AG09309 (cell line): ENCODE measurements at regions not wholly inside any gene's neighbourhood (a gene's known extent, or its start where the extent isn't known, plus 50 kb on each side); places are given as distances from the start of the nearest gene placed in this dataset.

ENCODE experiments used
- DNase-seq: peaks from one replicate; pipeline ENCODE4 v3.0.0-alpha.2; 2010; ENCODE audit warnings: low read depth
- H3K4me3 ChIP-seq: 2 replicates; pipeline ENCODE4 v1.5.1; 2011; ENCODE audit warnings: mild to moderate bottlenecking, low read depth, low read length, moderate library complexity; ENCODE audit not compliant: control insufficient read depth
- CTCF ChIP-seq: IDR thresholded peaks from 2 replicates; pipeline ENCODE4 v1.5.1; 2011; ENCODE audit warnings: mild to moderate bottlenecking, low read depth, low read length, inconsistent platforms; ENCODE audit not compliant: insufficient read depth, control insufficient read depth; ENCODE audit errors: missing control alignments

- no peak for TF ChIP-seq CTCF
- DNase-seq, result no peak
- no peak overlapping the region for H3K4me3 ChIP-seq
Measured at GRCh38 chr4:185916231-185916630, 104.2 kb upstream of the SORBS2 start.

GRCh38 chr4:185916683-185917082 lies 104.7 kb upstream of the SORBS2 start:
- H3K4me3 ChIP-seq, result no peak overlapping the region
- DNase-seq, result no peak
- TF ChIP-seq CTCF, result no peak

GRCh38 chr4:185919107-185919506 lies 107.1 kb upstream of the SORBS2 start:
- no peak for DNase-seq
- no peak for TF ChIP-seq CTCF
- H3K4me3 ChIP-seq, result no peak overlapping the region

- no peak for TF ChIP-seq CTCF
- no peak overlapping the region for H3K4me3 ChIP-seq
- DNase-seq, result no peak
Measured at GRCh38 chr4:185920171-185920570, 108.2 kb upstream of the SORBS2 start.

- no peak for TF ChIP-seq CTCF
- no peak overlapping the region for H3K4me3 ChIP-seq
- DNase-seq, result no peak
Measured at GRCh38 chr4:185920691-185921260, 108.8 kb upstream of the SORBS2 start.

- no peak for TF ChIP-seq CTCF
- H3K4me3 ChIP-seq, result no peak overlapping the region
- no peak for DNase-seq
Measured at GRCh38 chr4:185921583-185922555, 109.9 kb upstream of the SORBS2 start.
